ENCODE measurements at regions not wholly inside any gene's neighbourhood (a gene's known extent, or its start where the extent isn't known, plus 50 kb on each side); places are given as distances from the start of the nearest gene placed in this dataset.
"Not testable (repeated sequence)": the region's sequence is repeated elsewhere in the genome, so short reads cannot be mapped to it uniquely, and the experiment has no call there.

GRCh38 chr14:40368314-40368713, 936.1 kb upstream of the FBXO33 start:
- no peak for DNase-seq (ENCODE audit: low read depth)

- DNase-seq (ENCODE audit: low read depth) = no peak
Measured at GRCh38 chr14:40367717-40368116, 935.5 kb upstream of the FBXO33 start.

GRCh38 chr14:40365305-40365704, 933.1 kb upstream of the FBXO33 start:
- no peak for DNase-seq (ENCODE audit: low read depth)

GRCh38 chr14:40362856-40363255, 930.6 kb upstream of the FBXO33 start:
- DNase-seq (ENCODE audit: low read depth) = no peak

GRCh38 chr14:40354754-40355153, 922.5 kb upstream of the FBXO33 start:
- DNase-seq (ENCODE audit: low read depth) = no peak

- not testable (repeated sequence) for DNase-seq (ENCODE audit: low read depth)
Measured at GRCh38 chr14:40348104-40348503, 915.9 kb upstream of the FBXO33 start.

- DNase-seq (ENCODE audit: low read depth) = no peak
Measured at GRCh38 chr14:40347675-40348074, 915.4 kb upstream of the FBXO33 start.

GRCh38 chr14:40346275-40346674, 914.0 kb upstream of the FBXO33 start:
- no peak for DNase-seq (ENCODE audit: low read depth)

- DNase-seq (ENCODE audit: low read depth) = no peak
Measured at GRCh38 chr14:40345334-40345733, 913.1 kb upstream of the FBXO33 start.

- DNase-seq (ENCODE audit: low read depth) = no peak
Measured at GRCh38 chr14:40340708-40341107, 908.5 kb upstream of the FBXO33 start.

GRCh38 chr14:40336846-40337245, 904.6 kb upstream of the FBXO33 start:
- no peak for DNase-seq (ENCODE audit: low read depth)

- not testable (repeated sequence) for DNase-seq (ENCODE audit: low read depth)
Measured at GRCh38 chr14:40326519-40326918, 894.3 kb upstream of the FBXO33 start.

- DNase-seq (ENCODE audit: low read depth) = no peak
Measured at GRCh38 chr14:40318211-40318719, 886.0 kb upstream of the FBXO33 start.

GRCh38 chr14:40317690-40318089, 885.5 kb upstream of the FBXO33 start:
- no peak for DNase-seq (ENCODE audit: low read depth)

- DNase-seq (ENCODE audit: low read depth) = no peak
Measured at GRCh38 chr14:40312296-40312695, 880.1 kb upstream of the FBXO33 start.

GRCh38 chr14:40309124-40309523, 876.9 kb upstream of the FBXO33 start:
- DNase-seq (ENCODE audit: low read depth) = no peak

GRCh38 chr14:40308240-40308639, 876.0 kb upstream of the FBXO33 start:
- no peak for DNase-seq (ENCODE audit: low read depth)

- no peak for DNase-seq (ENCODE audit: low read depth)
Measured at GRCh38 chr14:40296821-40297220, 864.6 kb upstream of the FBXO33 start.

GRCh38 chr14:40292664-40293063, 860.4 kb upstream of the FBXO33 start:
- DNase-seq (ENCODE audit: low read depth) = no peak

- no peak for DNase-seq (ENCODE audit: low read depth)
Measured at GRCh38 chr14:40282196-40282595, 850.0 kb upstream of the FBXO33 start.

GRCh38 chr14:40280652-40281051, 848.4 kb upstream of the FBXO33 start:
- no peak for DNase-seq (ENCODE audit: low read depth)

GRCh38 chr14:40273417-40273816, 841.2 kb upstream of the FBXO33 start:
- DNase-seq (ENCODE audit: low read depth) = no peak

GRCh38 chr14:40271480-40271879, 839.2 kb upstream of the FBXO33 start:
- no peak for DNase-seq (ENCODE audit: low read depth)

GRCh38 chr14:40269436-40269835, 837.2 kb upstream of the FBXO33 start:
- DNase-seq (ENCODE audit: low read depth) = no peak

- DNase-seq (ENCODE audit: low read depth) = no peak
Measured at GRCh38 chr14:40268236-40268635, 836.0 kb upstream of the FBXO33 start.
